MCF 10A (cell line): ENCODE measurements at regions not wholly inside any gene's neighbourhood (a gene's known extent, or its start where the extent isn't known, plus 50 kb on each side); places are given as distances from the start of the nearest gene placed in this dataset.
A peak's percentile ranks its signal among the peaks of the same experiment; 100 is the strongest.

Source experiments
- BruUV-seq: library from RNA; stranded (reverse); fragments of 400-500 nt; replicated peaks from 2 replicates; lab custom pipeline; 2021; lab: Mats Ljungman, UMichigan
- CTCF ChIA-PET: fragments of 300-600 bp; sonication (Branson Sonifier 250); formaldehyde crosslinking; extraction: SDS; loops from one replicate; lab custom pipeline; 2021; ENCODE audit warnings: antibody characterized with exemption, inconsistent platforms; lab: Yijun Ruan, JAX
- POLR2A ChIA-PET: fragments of 300-600, 350-650 bp; sonication (Branson Sonifier 250); formaldehyde crosslinking; extraction: SDS; loops from one replicate; lab custom pipeline; 2020; ENCODE audit warnings: antibody characterized with exemption, inconsistent platforms; lab: Yijun Ruan, JAX
- DNase-seq: peaks from one replicate; pipeline ENCODE4 v3.0.0-alpha.2; 2018; ENCODE audit not compliant: unreplicated experiment
- H3K27ac Mint-ChIP-seq: one replicate; pipeline ENCODE4 v1.8.0; 2022; ENCODE audit warnings: mild to moderate bottlenecking, low read depth, mixed read lengths; ENCODE audit not compliant: unreplicated experiment
- H3K27me3 Mint-ChIP-seq: one replicate; pipeline ENCODE4 v1.8.0; 2022; ENCODE audit warnings: mixed read lengths; ENCODE audit not compliant: insufficient read depth, unreplicated experiment
- H3K36me3 Mint-ChIP-seq: one replicate; pipeline ENCODE4 v1.8.0; 2022; ENCODE audit warnings: mild to moderate bottlenecking, moderate library complexity, mixed read lengths; ENCODE audit not compliant: insufficient read depth, unreplicated experiment
- H3K4me1 Mint-ChIP-seq: one replicate; pipeline ENCODE4 v1.8.0; 2022; ENCODE audit warnings: mixed read lengths; ENCODE audit not compliant: insufficient read depth, unreplicated experiment
- H3K4me3 Mint-ChIP-seq: one replicate; pipeline ENCODE4 v1.8.0; 2022; ENCODE audit warnings: mild to moderate bottlenecking, moderate library complexity, mixed read lengths; ENCODE audit not compliant: unreplicated experiment
- H3K9me3 Mint-ChIP-seq: one replicate; pipeline ENCODE4 v1.8.0; 2022; ENCODE audit warnings: mixed read lengths; ENCODE audit not compliant: unreplicated experiment
- intact Hi-C: fragments of 100-400 bp; cut with micrococcal nuclease; formaldehyde crosslinking; loops from 2 replicates; pipeline ENCODE4 v1.14.1; 2022
- TF ChIP-seq, protein P1 (sequence below): fragments of 200-600 bp; IDR thresholded peaks from one replicate; pipeline ENCODE4 v1.8.0; 2022; ENCODE audit warnings: antibody characterized with exemption, mild to moderate bottlenecking; ENCODE audit not compliant: unreplicated experiment

DNA sequence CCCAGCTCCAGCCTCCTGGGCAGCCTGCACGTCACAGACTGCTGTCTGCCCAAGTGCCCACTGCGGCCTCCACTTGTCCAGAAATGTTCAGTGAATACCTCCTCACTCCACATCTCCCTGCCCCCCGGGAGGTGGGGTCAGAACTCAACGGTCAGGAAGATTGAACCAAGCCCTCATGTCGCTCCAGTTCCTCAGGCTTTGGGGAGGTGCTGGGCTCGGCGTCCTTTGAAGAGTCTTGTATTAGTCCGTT lies 82.4 kb upstream of the LRPAP1 start:
- CTCF ChIA-PET: no interaction called here
- TF ChIP-seq, protein P1, sequence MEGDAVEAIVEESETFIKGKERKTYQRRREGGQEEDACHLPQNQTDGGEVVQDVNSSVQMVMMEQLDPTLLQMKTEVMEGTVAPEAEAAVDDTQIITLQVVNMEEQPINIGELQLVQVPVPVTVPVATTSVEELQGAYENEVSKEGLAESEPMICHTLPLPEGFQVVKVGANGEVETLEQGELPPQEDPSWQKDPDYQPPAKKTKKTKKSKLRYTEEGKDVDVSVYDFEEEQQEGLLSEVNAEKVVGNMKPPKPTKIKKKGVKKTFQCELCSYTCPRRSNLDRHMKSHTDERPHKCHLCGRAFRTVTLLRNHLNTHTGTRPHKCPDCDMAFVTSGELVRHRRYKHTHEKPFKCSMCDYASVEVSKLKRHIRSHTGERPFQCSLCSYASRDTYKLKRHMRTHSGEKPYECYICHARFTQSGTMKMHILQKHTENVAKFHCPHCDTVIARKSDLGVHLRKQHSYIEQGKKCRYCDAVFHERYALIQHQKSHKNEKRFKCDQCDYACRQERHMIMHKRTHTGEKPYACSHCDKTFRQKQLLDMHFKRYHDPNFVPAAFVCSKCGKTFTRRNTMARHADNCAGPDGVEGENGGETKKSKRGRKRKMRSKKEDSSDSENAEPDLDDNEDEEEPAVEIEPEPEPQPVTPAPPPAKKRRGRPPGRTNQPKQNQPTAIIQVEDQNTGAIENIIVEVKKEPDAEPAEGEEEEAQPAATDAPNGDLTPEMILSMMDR: no peak
- no peak overlapping the region for H3K27ac Mint-ChIP-seq
- H3K36me3 Mint-ChIP-seq: no peaks in the 10 kb centered on the region
- intact Hi-C loops: no loop called here
- peaks cover 17% of the 10 kb centered on the region for H3K27me3 Mint-ChIP-seq
- H3K9me3 Mint-ChIP-seq: peaks cover 15% of the 10 kb centered on the region
- no peak overlapping the region for H3K4me3 Mint-ChIP-seq
- no TSS peak for BruUV-seq
- no peak for DNase-seq
- POLR2A ChIA-PET: no interaction called here
- peaks cover 8% of the 10 kb centered on the region for H3K4me1 Mint-ChIP-seq

DNA sequence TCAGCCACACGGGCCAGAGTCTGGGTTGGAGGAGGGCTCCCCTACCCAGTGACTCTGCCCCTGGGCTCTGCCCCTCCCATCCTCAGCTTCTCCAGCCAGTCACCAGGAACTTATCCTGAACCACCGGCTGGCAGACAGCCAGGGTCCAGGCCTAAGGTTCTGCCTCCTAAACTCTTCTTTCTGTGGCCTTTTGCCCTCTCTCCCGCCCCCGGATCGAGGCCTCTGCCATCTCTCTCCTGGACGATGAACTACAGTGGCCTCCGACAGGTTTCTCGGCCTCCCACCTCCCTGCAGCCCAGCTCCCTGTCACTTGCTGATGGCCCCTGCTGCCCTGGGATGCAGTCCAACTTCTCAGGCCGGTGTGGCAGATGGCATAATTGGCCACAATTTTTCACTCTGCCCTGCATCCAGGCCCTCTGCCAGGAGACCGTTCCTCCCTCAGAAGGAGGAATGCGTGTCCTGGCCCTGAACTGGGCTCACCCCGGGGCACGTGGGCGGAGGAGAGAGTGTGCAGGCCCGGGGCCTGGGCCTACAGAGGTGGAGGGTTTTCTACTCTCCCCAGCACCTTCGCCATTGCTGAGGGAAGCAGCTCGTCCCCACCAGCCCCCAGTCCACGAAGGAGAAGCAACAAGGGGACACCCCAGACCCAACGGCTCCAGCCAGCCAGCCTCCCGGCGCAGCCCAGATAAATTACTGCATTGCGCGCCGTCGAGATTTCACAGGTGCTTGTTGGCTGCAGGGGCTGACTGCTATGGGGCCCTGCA lies 81.9 kb upstream of the LRPAP1 start:
- TF ChIP-seq, protein P1: no peak
- H3K9me3 Mint-ChIP-seq: peaks cover 18% of the 10 kb centered on the region
- ChIA-PET CTCF (no interaction called here), POLR2A (no interaction called here)
- H3K36me3 Mint-ChIP-seq: no peaks in the 10 kb centered on the region
- BruUV-seq: no TSS peak
- intact Hi-C loops: no loop called here
- peaks cover 8% of the 10 kb centered on the region for H3K4me1 Mint-ChIP-seq
- H3K27me3 Mint-ChIP-seq: peaks cover 16% of the 10 kb centered on the region
- no peak overlapping the region for H3K27ac Mint-ChIP-seq
- peak; percentile 58 for DNase-seq
- no peak overlapping the region for H3K4me3 Mint-ChIP-seq

DNA sequence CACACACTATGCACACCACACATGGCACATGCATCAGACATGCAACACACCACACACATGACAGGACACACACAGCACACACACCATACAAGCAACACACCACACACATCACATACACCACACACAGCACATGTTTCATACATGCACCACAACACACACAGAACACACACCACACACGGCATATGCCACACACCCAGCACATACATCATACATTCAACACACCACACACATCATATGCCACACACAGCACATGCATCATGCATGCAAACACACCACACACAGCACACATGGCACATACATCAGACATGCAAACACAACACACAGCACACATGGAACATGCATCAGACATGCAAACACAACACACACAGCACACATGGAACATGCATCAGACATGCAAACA lies 80.7 kb upstream of the LRPAP1 start:
- H3K4me3 Mint-ChIP-seq: no peak overlapping the region
- POLR2A ChIA-PET: no interaction called here

DNA sequence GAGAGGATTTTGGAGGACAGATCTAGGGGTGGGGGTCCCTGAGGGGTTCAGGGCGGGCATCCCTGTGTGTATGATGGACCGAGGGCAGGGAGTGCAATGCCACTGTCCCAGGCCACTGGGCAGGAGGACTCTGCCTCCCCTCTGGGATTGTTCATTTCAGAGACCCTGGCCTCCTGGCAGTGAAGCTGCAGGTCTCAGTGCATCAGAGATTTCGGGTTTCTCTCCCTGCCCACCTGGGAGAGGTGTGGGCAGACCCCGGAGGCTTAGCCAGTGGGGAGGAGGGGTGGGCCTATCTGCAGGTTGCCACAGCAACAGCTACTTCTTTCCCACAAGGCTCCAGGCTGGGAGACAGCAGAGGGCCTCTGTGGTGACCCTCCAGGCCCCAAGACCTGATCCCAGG lies 80.1 kb upstream of the LRPAP1 start:
- intact Hi-C loops: no loop called here
- H3K9me3 Mint-ChIP-seq: peaks cover 18% of the 10 kb centered on the region
- DNase-seq: no peak
- H3K4me3 Mint-ChIP-seq: no peak overlapping the region
- no TSS peak for BruUV-seq
- H3K36me3 Mint-ChIP-seq: no peaks in the 10 kb centered on the region
- ChIA-PET POLR2A (no interaction called here), CTCF (interaction anchor here (0.6 kb wide), 1 partner anchor 15 kb away, joined by 3 read pairs; no protein-coding TSS in a partner anchor)
- H3K27me3 Mint-ChIP-seq: no peaks in the 10 kb centered on the region
- no peak overlapping the region for H3K27ac Mint-ChIP-seq
- TF ChIP-seq, protein P1: no peak
- peaks cover 8% of the 10 kb centered on the region for H3K4me1 Mint-ChIP-seq

More for the DNA sequence above, 80.7 kb upstream of the LRPAP1 start:
- TF ChIP-seq, protein P1: no peak
- BruUV-seq: no TSS peak
- no peak for DNase-seq
- no peak overlapping the region for H3K27ac Mint-ChIP-seq
- no peaks in the 10 kb centered on the region for H3K36me3 Mint-ChIP-seq
- CTCF ChIA-PET: no interaction called here
- intact Hi-C loops: no loop called here
- H3K9me3 Mint-ChIP-seq: peaks cover 18% of the 10 kb centered on the region
- H3K4me1 Mint-ChIP-seq: peaks cover 8% of the 10 kb centered on the region
- peaks cover 4% of the 10 kb centered on the region for H3K27me3 Mint-ChIP-seq
